SK-N-MC (cell line): ENCODE measurements at regions not wholly inside any gene's neighbourhood (a gene's known extent, or its start where the extent isn't known, plus 50 kb on each side); places are given as distances from the start of the nearest gene placed in this dataset.

ENCODE experiments used
- DNase-seq: peaks from one replicate; pipeline ENCODE4 v3.0.0-alpha.2; 2011; ENCODE audit warnings: low read depth, low spot score
- H3K27ac ChIP-seq: fragments of 200-600 bp; sonication (generic); 2 replicates; pipeline ENCODE4 v1.5.1; 2016; ENCODE audit warnings: mixed run types
- H3K36me3 ChIP-seq: fragments of 200-600 bp; sonication (generic); 2 replicates; pipeline ENCODE4 v1.6.1; 2017; ENCODE audit warnings: antibody characterized with exemption, low read length, mixed read lengths; ENCODE audit not compliant: insufficient read depth
- H3K4me3 ChIP-seq: fragments of 200-600 bp; sonication (generic); 2 replicates; pipeline ENCODE4 v1.5.1; 2016
- H3K9ac ChIP-seq: fragments of 200-600 bp; sonication (generic); 2 replicates; pipeline ENCODE4 v1.8.0; 2017; ENCODE audit warnings: mixed run types, mixed read lengths; ENCODE audit not compliant: insufficient read length
- H3K9me3 ChIP-seq: fragments of 200-600 bp; sonication (generic); 2 replicates; pipeline ENCODE4 v1.6.1; 2017; ENCODE audit warnings: low read depth, mild to moderate bottlenecking, antibody characterized with exemption, low read length, moderate library complexity, mixed read lengths
- EZH2 ChIP-seq: fragments of 200-600 bp; sonication (generic); IDR thresholded peaks from one replicate; pipeline ENCODE4 v1.6.1; 2017; ENCODE audit warnings: antibody characterized with exemption
- FOXP2 ChIP-seq: optimal IDR thresholded peaks from 2 replicates; pipeline ENCODE3; 2011; ENCODE audit warnings: mild to moderate bottlenecking, moderate library complexity; ENCODE audit not compliant: insufficient read depth; ENCODE audit errors: extremely low read length, control extremely low read depth
- POLR2AphosphoS5 ChIP-seq: IDR thresholded peaks from 2 replicates; pipeline ENCODE4 v1.6.1; 2012; ENCODE audit warnings: mild to moderate bottlenecking, low read depth, low read length, borderline replicate concordance

- Histone ChIP-seq H3K27ac (no peak overlapping the region), H3K36me3 (no peaks in the 10 kb centered on the region), H3K4me3 (no peak overlapping the region), H3K9ac (no peak overlapping the region), H3K9me3 (no peaks in the 10 kb centered on the region)
- TF ChIP-seq EZH2 (no peak), FOXP2 (no peak), POLR2AphosphoS5 (no peak)
- DNase-seq = no peak
These were observed 431.0 kb upstream of the MKI67 start for GRCh38 chr10:128557149-128557710.

- H3K27ac ChIP-seq = no peak overlapping the region
- H3K9me3 ChIP-seq = no peaks in the 10 kb centered on the region
- H3K36me3 ChIP-seq = no peaks in the 10 kb centered on the region
- H3K4me3 ChIP-seq = no peak overlapping the region
- no peak overlapping the region for H3K9ac ChIP-seq
- TF ChIP-seq FOXP2 = no peak
- TF ChIP-seq EZH2 = no peak
- TF ChIP-seq POLR2AphosphoS5 = no peak
- DNase-seq = no peak
These were observed 434.2 kb upstream of the MKI67 start for GRCh38 chr10:128560406-128560805.

GRCh38 chr10:128560993-128561392, 434.8 kb upstream of the MKI67 start:
- no peak overlapping the region for H3K4me3 ChIP-seq
- no peaks in the 10 kb centered on the region for H3K9me3 ChIP-seq
- H3K9ac ChIP-seq = no peak overlapping the region
- TF ChIP-seq FOXP2 = no peak
- TF ChIP-seq EZH2 = no peak
- no peaks in the 10 kb centered on the region for H3K36me3 ChIP-seq
- DNase-seq = no peak
- H3K27ac ChIP-seq = no peak overlapping the region

- Histone ChIP-seq H3K9ac (no peak overlapping the region), H3K36me3 (no peaks in the 10 kb centered on the region), H3K9me3 (no peaks in the 10 kb centered on the region), H3K4me3 (no peak overlapping the region), H3K27ac (no peak overlapping the region)
- TF ChIP-seq EZH2 = no peak
- no peak for TF ChIP-seq POLR2AphosphoS5
- no peak for TF ChIP-seq FOXP2
- DNase-seq = no peak
These were observed 437.2 kb upstream of the MKI67 start for GRCh38 chr10:128563387-128563786.

- TF ChIP-seq POLR2AphosphoS5 (no peak), FOXP2 (no peak), EZH2 (no peak)
- no peak overlapping the region for H3K4me3 ChIP-seq
- H3K36me3 ChIP-seq = no peaks in the 10 kb centered on the region
- no peak for DNase-seq
- H3K9ac ChIP-seq = no peak overlapping the region
- no peak overlapping the region for H3K27ac ChIP-seq
- no peaks in the 10 kb centered on the region for H3K9me3 ChIP-seq
These were observed 437.7 kb upstream of the MKI67 start for GRCh38 chr10:128563904-128564303.

- Histone ChIP-seq H3K4me3 (no peak overlapping the region), H3K9me3 (no peaks in the 10 kb centered on the region), H3K9ac (no peak overlapping the region), H3K27ac (no peak overlapping the region), H3K36me3 (no peaks in the 10 kb centered on the region)
- TF ChIP-seq FOXP2 (no peak), EZH2 (no peak), POLR2AphosphoS5 (no peak)
- no peak for DNase-seq
These were observed 440.2 kb upstream of the MKI67 start for GRCh38 chr10:128566361-128566968.

GRCh38 chr10:128567551-128567950, 441.3 kb upstream of the MKI67 start:
- Histone ChIP-seq H3K36me3 (no peaks in the 10 kb centered on the region), H3K9me3 (no peaks in the 10 kb centered on the region), H3K4me3 (no peak overlapping the region), H3K9ac (no peak overlapping the region), H3K27ac (no peak overlapping the region)
- TF ChIP-seq FOXP2 = no peak
- TF ChIP-seq EZH2 = no peak
- no peak for TF ChIP-seq POLR2AphosphoS5
- DNase-seq = no peak

- Histone ChIP-seq H3K36me3 (no peaks in the 10 kb centered on the region), H3K9me3 (no peaks in the 10 kb centered on the region), H3K27ac (no peak overlapping the region), H3K4me3 (no peak overlapping the region), H3K9ac (no peak overlapping the region)
- TF ChIP-seq EZH2 = no peak
- TF ChIP-seq FOXP2 = no peak
- no peak for TF ChIP-seq POLR2AphosphoS5
- no peak for DNase-seq
These were observed 441.8 kb upstream of the MKI67 start for GRCh38 chr10:128568041-128568440.

- Histone ChIP-seq H3K36me3 (no peaks in the 10 kb centered on the region), H3K9ac (no peak overlapping the region), H3K9me3 (no peaks in the 10 kb centered on the region), H3K27ac (no peak overlapping the region), H3K4me3 (no peak overlapping the region)
- DNase-seq = no peak
- TF ChIP-seq POLR2AphosphoS5 (no peak), EZH2 (no peak), FOXP2 (no peak)
These were observed 442.3 kb upstream of the MKI67 start for GRCh38 chr10:128568491-128568890.
